ENCODE measurements at regions not wholly inside any gene's neighbourhood (a gene's known extent, or its start where the extent isn't known, plus 50 kb on each side); places are given as distances from the start of the nearest gene placed in this dataset.

- TF ChIP-seq YY1 (IDR thresholded peaks at IDR 0.05; ENCODE audit: insufficient read depth, insufficient read length): no peak
- no peak for TF ChIP-seq ZNF274 (IDR thresholded peaks at IDR 0.05; ENCODE audit: low read depth, low read length)
Observed at GRCh38 chr3:59436164-59436958, 386.5 kb upstream of the CFAP20DC start.
